DMS53 (cell line): ENCODE measurements at regions not wholly inside any gene's neighbourhood (a gene's known extent, or its start where the extent isn't known, plus 50 kb on each side); places are given as distances from the start of the nearest gene placed in this dataset.
"Not testable (repeated sequence)": the region's sequence is repeated elsewhere in the genome, so short reads cannot be mapped to it uniquely, and the experiment has no call there.

Source experiments
- DNase-seq: peaks from one replicate; lab custom pipeline; 2025; lab: John Stamatoyannopoulos, UW

DNA sequence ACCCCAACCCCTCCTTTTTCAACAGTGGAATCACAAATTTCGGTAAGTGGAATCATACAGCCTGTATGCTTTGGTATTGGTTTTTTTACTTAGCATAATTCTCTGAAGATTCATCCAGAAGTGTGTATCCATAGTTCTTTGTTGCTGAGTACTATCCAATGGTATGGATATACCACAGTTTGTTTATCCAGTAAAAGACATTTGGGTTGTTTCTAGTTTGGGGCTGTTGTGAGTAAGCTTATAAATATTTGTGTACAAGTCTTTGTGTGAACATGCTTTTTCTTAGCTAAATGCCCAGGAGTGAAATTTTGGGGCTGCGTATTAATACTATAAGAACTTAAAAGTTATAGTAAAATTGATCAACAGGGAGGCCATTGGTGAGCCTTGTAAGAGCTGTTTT lies 57.5 kb upstream of the GC start:
- DNase-seq: no peak

DNA sequence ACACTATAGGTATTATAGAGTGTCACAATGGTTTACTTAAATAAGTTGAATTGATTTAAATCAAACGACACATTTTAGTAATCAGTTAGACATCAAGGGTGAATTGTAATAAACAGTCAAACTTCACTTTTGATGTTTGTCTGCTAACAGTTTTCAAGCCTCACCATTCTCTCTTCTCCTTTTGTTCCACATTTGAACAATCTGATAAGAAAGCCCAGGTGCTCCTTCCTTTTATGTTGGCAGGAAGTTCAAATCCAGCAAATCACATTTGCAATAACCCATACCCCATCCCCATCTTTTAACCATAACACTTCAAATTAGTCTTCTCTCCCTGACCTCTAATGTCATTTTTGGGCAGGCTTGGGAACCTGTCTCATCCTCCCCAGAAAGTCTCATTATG lies 63.4 kb upstream of the GC start:
- no peak for DNase-seq

DNA sequence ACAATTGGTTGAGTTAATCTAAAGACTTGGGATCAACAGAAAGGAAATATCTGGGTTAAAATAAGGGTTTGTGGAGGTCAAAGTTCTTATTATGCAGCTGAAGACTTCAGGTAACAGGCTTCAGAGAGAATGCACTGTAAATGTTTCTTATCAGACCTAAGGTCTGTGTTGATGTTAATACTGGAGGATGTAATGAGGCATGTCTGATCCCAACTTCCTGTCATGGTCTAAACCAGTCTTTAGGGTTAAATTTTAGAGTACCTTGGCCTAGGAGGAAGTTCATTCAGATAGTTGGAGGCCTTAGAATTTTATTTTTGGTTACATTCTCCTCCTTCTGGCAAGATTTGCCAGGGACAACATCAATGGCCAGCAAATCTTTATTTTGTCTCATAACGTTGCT lies 72.1 kb upstream of the GC start:
- peak; percentile 9 for DNase-seq

DNA sequence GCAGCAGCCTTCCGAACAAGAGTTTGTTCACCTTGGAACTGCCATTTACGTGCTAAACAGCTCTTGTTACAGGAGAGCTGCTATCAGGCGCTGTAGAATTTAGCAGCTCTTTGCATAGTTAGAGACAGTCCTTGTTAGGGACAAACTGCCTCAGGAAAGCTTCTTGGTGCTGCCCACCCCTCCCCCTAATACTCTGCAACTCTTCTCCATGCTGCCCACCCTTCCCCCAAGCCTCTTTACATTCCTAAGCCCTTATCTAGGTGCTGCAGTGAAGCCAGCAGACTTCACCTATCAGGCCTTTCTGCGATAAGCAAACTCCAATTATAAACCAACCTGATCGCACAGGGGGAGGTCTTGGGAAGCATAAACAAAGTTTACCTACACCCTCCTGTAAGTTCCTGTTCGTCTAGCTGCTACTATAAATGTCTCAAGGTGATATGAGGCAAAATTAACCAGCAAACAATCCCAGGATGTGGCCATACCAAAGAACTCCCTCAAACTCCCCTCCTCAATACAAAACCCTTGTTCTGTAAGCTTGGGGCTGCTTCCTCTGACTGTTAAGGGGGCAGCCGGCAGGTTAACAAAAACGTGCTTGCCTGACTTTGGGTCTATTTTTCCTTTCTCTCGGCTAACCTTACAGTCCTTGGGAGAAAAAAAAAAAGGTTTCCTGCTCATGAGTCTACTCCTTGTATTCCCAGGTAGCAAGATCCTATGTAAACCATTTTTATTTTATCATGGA lies 74.0 kb upstream of the GC start:
- no peak for DNase-seq

DNA sequence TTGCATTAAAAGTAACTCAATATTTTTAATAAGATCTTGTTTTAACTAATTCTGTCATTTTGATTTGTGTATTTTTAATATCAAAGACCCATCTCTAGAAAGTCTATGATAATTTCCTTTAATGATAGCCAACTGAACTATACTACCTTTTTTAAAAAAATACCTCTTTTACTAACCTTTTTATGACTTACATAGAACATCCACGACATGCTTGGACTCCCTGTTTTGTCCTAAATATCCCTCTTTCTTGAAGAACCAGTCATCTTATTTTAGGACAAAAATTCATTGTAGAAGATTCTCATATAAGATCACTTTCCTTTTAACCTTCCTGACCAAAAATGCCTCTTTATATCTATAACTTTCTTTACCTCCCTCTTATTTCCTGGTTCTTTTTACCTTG lies 76.8 kb upstream of the GC start:
- DNase-seq: peak; percentile 46

DNA sequence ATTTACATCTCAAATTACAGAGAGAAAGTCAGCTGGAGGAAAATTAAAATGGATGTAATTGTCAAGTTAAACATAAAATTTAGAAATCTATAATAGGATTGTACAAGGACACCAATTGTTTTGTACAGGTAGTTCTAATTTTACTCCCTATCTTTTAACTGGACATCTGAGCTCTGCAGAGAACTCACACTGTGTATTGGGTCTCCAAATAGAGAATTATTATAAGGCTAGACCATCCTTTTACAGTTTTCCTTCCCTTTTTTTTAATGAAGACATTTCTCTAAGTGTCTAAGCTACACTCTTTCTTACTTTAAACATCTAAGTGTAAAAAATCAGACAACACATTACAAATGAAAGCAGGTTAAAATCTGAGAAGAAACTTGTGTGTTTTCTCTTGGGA lies 78.4 kb upstream of the GC start:
- DNase-seq: no peak

DNA sequence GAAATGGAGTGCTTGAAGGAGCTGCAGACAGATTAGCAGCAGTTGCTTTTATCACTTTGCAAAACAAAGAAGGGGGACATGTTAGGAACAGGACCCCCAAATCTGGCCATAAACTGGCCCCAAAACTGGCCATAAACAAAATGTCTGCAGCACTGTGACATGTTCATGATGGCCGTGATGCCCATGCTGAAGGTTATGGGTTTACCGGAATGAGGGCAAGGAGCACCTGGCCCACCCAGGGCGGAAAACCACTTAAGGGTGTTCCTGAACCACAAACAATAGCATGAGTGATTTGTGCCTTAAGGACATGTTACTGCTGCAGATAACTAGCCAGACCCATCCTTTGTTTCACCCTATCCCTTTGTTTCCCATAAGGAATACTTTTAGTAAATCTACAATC lies 79.6 kb upstream of the GC start:
- no peak for DNase-seq

DNA sequence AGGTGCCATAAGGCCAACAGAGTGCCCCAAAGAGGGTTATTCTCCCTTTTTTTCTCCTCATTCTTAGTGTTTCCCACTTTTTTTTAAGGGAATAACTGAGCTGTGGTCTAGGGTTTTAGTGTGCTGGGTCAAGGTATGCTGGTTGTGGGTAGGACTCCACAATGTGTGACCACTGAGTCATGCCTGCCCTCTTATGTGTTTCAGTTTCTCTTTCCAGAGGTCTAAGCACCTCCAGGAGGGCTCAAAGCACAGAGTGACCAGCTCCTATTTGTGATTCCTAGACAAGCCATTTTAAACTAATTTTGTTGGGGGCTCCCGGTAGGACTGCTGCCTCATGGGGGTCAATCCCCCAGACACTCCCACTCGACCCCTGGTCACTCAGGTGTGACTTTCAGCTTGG lies 80.5 kb upstream of the GC start:
- no peak for DNase-seq

DNA sequence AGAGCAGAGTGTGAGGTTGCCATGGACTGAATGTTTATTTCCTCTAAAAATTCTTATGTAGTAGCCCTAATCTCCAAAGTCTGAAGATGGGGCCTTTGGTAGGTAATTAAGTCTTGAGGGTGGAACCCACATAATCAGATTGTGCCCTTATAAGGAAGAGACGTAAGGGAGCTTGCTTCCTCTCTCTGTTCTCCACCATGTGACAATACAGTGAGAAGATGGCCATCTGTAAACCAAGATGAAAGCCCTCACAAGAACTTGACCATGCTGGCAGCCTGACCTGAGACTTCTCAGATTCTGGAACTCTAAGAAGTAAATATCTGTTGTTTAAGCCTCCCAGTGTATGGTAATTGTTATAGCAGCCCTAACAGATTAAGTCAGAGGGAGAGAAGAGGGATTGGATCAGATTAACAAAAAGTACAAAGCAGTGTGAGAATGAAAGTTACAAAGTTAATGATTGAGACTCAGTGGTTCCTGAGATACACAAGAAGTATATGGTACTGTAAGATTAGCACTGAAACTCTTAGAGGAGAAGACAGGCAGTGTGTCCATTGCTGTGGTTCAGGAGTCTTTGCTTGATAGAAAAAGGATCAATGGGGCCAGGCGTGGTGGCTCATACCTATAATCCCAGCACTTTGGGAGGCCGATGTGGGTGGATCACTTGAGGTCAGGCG lies 82.5 kb upstream of the GC start:
- no peak for DNase-seq

DNA sequence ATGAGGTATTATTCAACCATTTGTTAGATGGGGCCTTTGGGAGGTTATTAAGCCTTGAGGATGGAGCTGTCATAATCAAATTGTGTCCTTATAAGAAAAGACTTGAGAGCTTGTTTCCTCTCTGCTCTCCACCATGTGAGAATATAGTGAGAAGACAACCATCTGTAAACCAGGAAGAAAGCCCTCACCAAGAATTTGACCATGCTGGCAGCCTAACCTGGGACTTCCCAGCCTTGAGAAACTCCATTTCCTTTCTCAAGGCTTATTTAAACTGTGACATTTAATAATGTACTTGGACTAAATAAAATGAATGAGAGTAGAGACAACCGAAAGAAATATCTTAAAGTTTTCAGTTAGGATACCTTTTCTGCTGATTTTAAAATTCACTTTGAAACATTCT lies 83.7 kb upstream of the GC start:
- no peak for DNase-seq

DNA sequence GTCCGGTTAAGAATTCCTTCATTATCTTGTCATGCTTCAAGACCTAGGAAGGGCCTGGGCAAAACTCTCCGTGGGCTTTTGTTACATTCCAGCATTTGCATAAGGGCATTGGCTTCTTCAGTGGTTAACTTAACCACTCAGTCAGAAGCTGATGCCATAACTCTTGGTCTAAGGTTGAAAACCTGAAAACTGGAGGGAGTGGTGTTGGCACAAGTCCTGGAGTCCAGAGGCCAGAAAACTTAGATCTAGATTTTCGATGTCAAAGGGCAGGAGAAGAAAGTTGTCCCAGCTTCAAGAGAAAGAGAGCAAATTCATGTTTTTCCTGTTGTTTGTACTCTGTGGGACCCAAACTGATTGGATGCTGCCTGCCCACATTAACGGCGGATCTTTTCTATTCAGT lies 86.6 kb upstream of the GC start:
- DNase-seq: no peak

DNA sequence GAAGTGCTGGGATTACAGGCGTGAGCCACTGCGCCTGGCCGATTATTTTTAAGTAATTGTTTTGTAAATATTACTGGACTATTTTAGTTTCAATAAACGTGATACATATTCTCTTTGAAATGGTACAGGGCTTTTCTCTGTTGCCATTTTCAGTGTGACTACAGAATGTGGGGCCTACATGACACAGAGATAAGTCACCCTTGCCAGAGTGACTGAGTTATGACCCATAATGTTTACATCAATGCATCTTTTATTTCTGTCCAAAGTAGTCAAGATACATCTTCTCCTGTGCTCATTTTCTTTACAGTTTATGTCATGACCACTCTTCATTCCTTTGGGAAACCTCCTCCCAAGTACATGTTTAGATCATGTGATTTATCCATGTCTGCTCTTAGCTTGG lies 88.3 kb upstream of the GC start:
- DNase-seq: no peak

DNA sequence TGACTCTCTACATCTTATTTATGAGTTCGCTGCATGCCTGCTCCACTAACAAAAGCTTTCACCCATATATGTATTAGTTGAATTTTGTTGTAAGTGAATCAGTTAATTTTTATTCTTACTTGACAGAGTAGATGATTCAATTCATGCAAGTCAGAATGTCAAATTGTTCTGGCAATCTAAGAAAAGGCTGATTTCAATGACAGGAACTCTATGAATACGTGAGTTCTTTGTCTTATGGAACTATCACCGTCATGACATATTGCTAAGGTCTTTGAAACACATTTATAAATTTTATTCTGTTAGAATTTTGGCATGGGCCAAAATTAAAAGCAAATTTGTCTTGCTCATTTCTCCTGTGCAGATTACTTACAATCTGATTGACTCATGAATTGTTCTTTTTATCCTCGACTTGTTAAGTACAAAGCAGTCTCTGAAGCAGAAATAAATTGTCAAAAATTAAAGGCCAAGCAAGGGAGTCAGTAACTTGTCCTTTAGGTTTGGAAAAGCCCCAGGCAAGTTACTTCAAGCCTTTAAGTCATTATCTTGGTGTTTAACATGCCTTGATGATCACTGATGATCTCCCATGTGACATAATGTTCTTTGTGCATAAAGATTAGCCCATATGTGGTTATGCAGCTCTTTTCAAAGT lies 89.0 kb upstream of the GC start:
- no peak for DNase-seq

DNA sequence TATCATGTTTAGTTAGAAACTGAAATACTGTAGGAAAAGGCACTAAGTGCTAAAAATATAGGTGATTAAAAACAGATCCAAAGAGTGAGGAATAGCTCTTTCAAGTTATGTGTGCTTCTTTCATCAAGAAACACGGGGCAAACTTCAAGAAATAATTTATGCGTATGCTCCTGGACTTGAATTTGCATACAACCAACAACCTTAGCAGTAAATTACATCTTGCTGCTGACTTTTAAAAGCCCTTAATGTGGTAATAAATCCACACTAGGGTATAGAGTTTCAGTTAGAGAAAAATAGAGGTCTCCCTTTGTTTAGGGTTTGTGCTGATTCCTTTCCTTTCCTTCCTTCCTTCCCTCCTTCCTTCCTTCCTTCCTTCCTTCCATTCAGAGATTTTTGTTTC lies 94.5 kb upstream of the GC start:
- no peak for DNase-seq

DNA sequence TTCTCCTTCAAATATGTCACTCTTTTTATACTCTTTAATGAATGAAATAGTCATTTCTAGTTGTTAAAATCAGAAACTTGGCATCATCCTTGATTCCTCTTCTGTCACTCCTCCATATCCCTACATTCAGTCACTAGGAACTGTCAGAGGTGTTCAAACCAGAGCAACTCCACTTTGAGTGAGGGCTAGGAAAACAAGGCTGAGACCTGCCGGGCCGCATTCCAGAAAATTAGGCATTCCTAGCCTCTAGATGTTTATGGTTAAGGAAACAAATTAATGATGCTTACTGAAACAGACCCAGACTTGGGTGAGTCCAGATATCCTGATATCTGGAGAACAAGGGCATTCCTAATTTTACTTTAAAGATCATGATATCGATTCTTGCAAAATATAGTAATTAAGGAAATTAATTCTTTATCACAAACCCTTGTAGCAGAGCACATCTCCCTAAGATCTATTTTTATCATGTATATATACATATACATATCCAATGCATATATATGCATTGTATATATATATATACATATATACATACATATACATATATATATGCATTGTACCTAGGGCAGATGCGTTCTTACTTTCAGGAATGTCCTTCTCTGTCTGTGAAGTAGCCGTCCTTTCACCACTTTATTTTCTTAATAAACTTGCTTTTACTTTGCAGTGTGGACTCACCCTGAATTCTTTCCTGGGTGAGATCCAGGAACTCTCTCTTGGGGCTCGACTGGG lies 98.4 kb upstream of the GC start:
- DNase-seq: no peak

DNA sequence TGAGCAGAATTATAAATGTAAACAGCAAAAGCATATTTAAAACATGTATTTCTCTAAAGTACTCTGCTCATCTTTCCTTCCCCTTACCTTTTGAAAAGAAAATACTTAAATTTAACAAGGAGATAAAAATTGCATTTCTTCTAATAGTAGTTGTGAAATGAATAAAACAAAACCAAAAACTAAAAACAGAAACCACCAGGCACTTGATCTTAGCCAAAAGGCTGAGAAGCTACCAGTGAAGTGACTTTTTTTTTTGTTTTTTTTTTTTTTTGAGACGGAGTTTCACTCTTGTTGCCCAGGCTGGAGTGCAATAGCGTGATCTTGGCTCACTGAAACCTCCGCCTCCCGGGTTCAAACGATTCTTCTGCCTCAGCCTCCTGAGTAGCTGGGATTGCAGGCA lies 116.5 kb upstream of the GC start:
- not testable (repeated sequence) for DNase-seq

DNA sequence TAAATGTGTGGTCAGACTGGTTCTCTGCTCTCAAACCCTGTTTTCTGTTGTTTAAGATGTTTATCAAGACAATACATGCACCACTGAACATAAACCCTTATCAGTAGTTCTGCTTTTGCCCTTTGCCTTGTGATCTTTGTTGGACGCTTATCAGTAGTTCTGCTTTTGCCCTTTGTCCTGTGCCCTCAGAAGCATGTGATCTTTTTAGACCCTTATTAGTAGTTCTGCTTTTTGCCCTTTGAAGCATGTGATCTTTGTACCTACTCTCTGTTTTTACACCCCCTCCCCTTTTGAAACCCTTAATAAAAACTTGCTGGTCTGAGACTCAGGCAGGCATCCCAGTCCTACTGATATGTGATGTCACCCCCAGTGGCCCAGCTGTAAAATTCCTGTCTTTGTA lies 121.7 kb upstream of the GC start:
- not testable (repeated sequence) for DNase-seq

DNA sequence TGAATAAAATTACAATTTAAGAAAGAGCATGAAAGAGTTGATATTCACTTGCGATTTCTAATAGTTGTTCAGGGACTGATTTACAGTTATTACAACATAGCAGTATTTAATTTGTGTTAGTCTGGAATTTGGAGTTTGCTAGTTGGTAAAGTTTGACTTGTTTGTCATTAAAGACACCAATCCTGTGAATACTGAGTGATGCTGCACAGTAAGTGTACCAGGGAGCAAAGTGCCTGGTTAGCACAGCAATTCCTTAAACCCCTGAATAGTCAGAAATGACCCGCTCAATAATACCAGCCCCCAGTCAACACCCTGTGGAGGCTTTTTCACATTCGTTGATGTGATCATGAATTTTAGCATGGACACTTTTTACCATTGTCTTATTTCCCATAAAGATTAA lies 122.2 kb upstream of the GC start:
- DNase-seq: no peak

DNA sequence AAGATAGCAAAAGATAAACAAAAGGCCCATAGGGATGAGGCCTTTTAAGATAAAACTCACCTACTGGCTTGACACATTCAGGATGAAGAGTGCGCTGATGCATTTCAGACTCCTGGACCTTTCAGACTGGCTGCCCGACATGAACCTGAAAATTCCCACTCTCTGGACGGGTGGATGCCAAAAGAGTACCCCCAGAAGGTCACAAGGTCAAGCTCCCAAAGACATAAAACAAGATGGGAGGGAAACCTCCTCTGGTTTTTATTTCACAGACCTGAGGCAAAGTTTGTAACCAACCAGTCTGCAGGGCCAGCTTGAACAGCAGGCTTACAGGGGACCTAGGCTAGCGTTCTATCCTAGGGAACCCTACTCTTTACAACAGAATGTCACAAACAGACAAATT lies 123.2 kb upstream of the GC start:
- no peak for DNase-seq

DNA sequence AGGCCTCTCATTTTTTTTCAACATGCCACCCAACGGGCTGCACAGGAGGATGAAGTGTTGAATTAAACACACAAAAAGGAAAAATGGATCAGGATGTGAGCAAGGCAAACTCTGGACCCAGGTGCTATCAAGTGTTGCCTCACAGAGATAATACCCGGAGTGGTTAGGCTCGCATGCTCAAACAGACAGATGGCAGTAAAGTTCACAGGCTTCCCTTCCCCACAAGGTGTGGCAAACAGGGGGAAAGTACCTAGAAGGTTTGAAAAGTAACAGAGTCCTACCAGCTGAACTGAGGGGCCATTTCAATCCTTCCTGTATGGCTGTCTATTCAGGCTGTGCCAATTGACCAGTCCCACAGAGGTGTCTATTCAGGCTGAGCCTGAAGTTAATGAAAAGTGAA lies 123.9 kb upstream of the GC start:
- peak; percentile 2 for DNase-seq

DNA sequence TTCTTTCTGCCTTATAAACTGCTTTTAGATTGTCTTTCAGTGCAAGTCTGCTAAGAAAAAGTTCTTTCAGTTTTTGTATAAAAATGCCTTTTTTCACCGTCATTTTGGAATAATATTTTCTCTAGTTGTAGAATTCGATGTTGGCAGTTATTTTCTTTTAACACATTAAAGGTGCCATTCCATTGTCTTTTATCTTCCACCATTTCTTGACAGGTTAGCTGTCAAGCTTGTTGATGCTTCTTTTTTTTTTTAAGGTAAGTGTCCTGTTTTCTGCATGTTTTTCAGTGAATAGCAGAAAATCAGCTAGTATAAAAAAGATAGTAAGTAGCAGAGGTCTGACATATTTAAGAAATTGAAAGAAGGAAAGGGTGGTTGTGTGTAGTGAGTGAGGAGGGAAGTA lies 118.5 kb upstream of the NPFFR2 start:
- DNase-seq: no peak

DNA sequence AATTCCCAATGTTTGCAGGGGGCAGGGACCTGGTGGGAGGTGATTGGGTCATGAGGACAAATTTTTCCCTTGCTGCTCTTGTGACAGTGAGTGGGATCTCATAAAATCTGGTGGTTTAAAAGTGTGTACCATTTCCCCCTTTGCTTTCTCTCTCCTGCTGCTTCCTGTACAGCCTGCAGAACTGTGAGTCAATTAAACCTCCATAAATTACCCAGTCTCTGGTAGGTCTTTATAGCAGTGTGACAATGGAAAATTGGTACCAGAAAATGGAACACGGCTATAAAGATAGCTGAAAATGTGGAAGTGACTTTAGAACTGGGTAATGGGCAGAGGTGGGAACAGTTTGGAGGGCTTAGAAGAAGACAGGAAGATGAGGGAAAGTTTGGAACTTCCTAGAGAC lies 108.7 kb upstream of the NPFFR2 start:
- no peak for DNase-seq

DNA sequence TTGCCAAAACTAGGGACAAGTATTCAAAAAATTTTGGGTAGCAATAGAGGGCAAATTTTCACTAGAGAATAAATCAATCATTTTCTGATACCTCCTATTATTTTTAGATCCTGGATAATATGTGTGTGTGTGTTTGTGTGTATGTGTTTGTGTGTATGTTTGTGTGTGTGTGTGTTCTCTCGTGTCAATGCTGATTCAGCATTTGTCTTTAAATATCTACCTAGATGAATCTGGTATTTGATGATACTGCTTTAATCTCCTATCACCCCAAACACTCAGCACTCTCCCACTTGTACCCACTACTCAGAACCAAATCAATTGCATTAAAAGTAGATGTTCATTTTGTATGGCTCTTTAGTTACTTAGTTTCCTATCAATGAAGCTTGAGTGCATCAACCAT lies 101.3 kb upstream of the NPFFR2 start:
- no peak for DNase-seq
